ENCODE measurements at regions not wholly inside any gene's neighbourhood (a gene's known extent, or its start where the extent isn't known, plus 50 kb on each side); places are given as distances from the start of the nearest gene placed in this dataset.

DNA sequence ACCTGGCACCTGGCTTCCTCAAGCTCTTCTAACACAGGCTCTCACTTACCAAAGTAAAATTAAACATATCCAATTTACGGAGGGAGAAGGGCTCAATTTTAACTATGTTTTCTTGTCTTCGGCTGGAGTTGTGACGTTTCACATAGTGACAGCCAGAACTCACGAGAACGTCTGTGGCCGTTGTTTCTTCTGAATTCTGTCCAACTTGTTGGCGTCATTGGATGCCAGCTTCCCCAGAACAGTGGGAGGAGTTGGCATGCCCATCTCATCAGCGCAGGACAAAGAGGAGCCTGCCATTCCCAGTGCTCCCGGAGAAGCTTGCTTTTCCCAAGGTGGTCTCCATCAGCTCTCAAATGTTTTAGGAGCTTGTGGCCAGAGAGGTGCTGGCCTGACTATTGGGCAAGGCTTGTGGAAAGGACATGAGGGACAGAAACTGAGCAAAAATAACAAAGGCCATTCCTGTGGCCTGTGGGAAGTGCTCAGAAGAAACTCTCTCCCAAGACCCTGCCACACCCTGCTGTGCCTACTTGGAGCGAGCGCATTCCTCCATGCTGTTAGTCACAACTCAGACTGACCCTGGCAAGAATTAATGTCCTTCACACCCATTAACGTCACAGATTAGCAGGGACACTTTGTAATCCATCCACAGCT lies 265.4 kb upstream of the CDH4 start:
- TF ChIP-seq, protein P1, sequence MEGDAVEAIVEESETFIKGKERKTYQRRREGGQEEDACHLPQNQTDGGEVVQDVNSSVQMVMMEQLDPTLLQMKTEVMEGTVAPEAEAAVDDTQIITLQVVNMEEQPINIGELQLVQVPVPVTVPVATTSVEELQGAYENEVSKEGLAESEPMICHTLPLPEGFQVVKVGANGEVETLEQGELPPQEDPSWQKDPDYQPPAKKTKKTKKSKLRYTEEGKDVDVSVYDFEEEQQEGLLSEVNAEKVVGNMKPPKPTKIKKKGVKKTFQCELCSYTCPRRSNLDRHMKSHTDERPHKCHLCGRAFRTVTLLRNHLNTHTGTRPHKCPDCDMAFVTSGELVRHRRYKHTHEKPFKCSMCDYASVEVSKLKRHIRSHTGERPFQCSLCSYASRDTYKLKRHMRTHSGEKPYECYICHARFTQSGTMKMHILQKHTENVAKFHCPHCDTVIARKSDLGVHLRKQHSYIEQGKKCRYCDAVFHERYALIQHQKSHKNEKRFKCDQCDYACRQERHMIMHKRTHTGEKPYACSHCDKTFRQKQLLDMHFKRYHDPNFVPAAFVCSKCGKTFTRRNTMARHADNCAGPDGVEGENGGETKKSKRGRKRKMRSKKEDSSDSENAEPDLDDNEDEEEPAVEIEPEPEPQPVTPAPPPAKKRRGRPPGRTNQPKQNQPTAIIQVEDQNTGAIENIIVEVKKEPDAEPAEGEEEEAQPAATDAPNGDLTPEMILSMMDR (IDR thresholded peaks at IDR 0.05) = no peak
- H3K4me1 ChIP-seq (ENCODE audit: control insufficient read depth in 1 of 2, insufficient read depth in 1 of 2, low read depth in 1 of 2, low read length in 1 of 2) = no peaks in the 10 kb centered on the region
- H3K9me3 ChIP-seq = no peaks in the 10 kb centered on the region
- H3K4me3 ChIP-seq (ENCODE audit: low read depth in 1 of 2, low read length in 1 of 2) = no peak overlapping the region
- H3K27ac ChIP-seq = no peak overlapping the region
- no peaks in the 10 kb centered on the region for H3K27me3 ChIP-seq
- no peaks in the 10 kb centered on the region for H3K36me3 ChIP-seq

- TF ChIP-seq, protein P1 (IDR thresholded peaks at IDR 0.05) = no peak
- Histone ChIP-seq H3K27me3 (no peaks in the 10 kb centered on the region), H3K4me1 (ENCODE audit: control insufficient read depth in 1 of 2, insufficient read depth in 1 of 2, low read depth in 1 of 2, low read length in 1 of 2) (no peaks in the 10 kb centered on the region), H3K9me3 (no peaks in the 10 kb centered on the region), H3K27ac (no peak overlapping the region), H3K4me3 (ENCODE audit: low read depth in 1 of 2, low read length in 1 of 2) (no peak overlapping the region), H3K36me3 (no peaks in the 10 kb centered on the region)
Observed at GRCh38 chr20:60990061-60990460, 262.0 kb upstream of the CDH4 start.

GRCh38 chr20:60990643-60991042 lies 261.4 kb upstream of the CDH4 start:
- Histone ChIP-seq H3K27ac (no peak overlapping the region), H3K4me1 (ENCODE audit: control insufficient read depth in 1 of 2, insufficient read depth in 1 of 2, low read depth in 1 of 2, low read length in 1 of 2) (no peaks in the 10 kb centered on the region), H3K36me3 (no peaks in the 10 kb centered on the region), H3K9me3 (no peaks in the 10 kb centered on the region), H3K27me3 (no peaks in the 10 kb centered on the region), H3K4me3 (ENCODE audit: low read depth in 1 of 2, low read length in 1 of 2) (no peak overlapping the region)
- TF ChIP-seq, protein P1 (IDR thresholded peaks at IDR 0.05) = no peak

- no peaks in the 10 kb centered on the region for H3K36me3 ChIP-seq
- no peaks in the 10 kb centered on the region for H3K27me3 ChIP-seq
- TF ChIP-seq, protein P1 (IDR thresholded peaks at IDR 0.05) = no peak
- H3K4me3 ChIP-seq (ENCODE audit: low read depth in 1 of 2, low read length in 1 of 2) = no peak overlapping the region
- no peak overlapping the region for H3K27ac ChIP-seq
- no peaks in the 10 kb centered on the region for H3K9me3 ChIP-seq
- no peaks in the 10 kb centered on the region for H3K4me1 ChIP-seq (ENCODE audit: control insufficient read depth in 1 of 2, insufficient read depth in 1 of 2, low read depth in 1 of 2, low read length in 1 of 2)
Observed at GRCh38 chr20:60993433-60994044, 258.5 kb upstream of the CDH4 start.

DNA sequence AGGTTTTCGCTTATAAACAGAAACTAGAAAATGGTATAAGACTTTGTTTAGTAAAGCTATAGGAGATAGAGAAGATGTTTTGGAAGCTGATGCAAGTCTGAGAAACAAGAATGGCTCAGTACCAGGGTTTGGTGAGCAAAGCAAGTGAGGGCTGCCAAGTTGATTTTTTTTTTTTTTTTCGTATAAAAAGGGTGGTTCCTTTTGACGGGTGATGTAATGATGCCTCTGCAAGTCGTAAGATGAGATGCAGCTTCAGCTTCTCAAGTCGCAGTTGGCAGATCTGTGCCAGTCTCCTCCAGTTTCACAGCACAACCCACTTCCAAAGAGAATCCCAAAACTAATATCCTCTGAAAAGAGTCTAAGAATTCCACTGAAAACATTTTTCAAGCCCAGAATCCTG lies 252.8 kb upstream of the CDH4 start:
- Histone ChIP-seq H3K4me1 (ENCODE audit: control insufficient read depth in 1 of 2, insufficient read depth in 1 of 2, low read depth in 1 of 2, low read length in 1 of 2) (no peaks in the 10 kb centered on the region), H3K27me3 (no peaks in the 10 kb centered on the region), H3K36me3 (no peaks in the 10 kb centered on the region), H3K27ac (no peak overlapping the region), H3K9me3 (no peaks in the 10 kb centered on the region), H3K4me3 (ENCODE audit: low read depth in 1 of 2, low read length in 1 of 2) (no peak overlapping the region)
- TF ChIP-seq, protein P1 (IDR thresholded peaks at IDR 0.05) = no peak
